Stimulated activated naive CD8-positive, alpha-beta T cell treated with anti-CD3 and anti-CD28 coated beads, Interleukin-15, Interleukin-2, amounts not matched to agents 100 U/mL and 50 U/mL, for 24 hours (primary cell): ENCODE measurements at regions not wholly inside any gene's neighbourhood (a gene's known extent, or its start where the extent isn't known, plus 50 kb on each side); places are given as distances from the start of the nearest gene placed in this dataset.

Experiments used
- ATAC-seq: fragments of 150-1000 bp; cut with Tn5 transposase; one replicate; pipeline ENCODE4 v1.10.0; 2021
- DNase-seq: peaks from one replicate; pipeline ENCODE4 v3.0.0; 2021

- DNase-seq = no peak
- no peak for ATAC-seq
Observed at GRCh38 chr13:104196611-104197010, 1130.4 kb upstream of the SLC10A2 start.

GRCh38 chr13:104181526-104182231, 1115.5 kb upstream of the SLC10A2 start:
- ATAC-seq (no peak), DNase-seq (no peak)

- no peak for ATAC-seq
Observed at GRCh38 chr13:104170980-104171555, 1104.9 kb upstream of the SLC10A2 start.

GRCh38 chr13:104163866-104164630, 1097.8 kb upstream of the SLC10A2 start:
- no peak for DNase-seq
- ATAC-seq = no peak

More at GRCh38 chr13:104170980-104171555, 1104.9 kb upstream of the SLC10A2 start:
- no peak for DNase-seq

GRCh38 chr13:104160536-104160935, 1094.3 kb upstream of the SLC10A2 start:
- ATAC-seq = no peak

GRCh38 chr13:104143760-104144416, 1077.7 kb upstream of the SLC10A2 start:
- DNase-seq (no peak), ATAC-seq (no peak)

More at GRCh38 chr13:104160536-104160935, 1094.3 kb upstream of the SLC10A2 start:
- DNase-seq = no peak

GRCh38 chr13:104140552-104140951, 1074.3 kb upstream of the SLC10A2 start:
- ATAC-seq (no peak), DNase-seq (no peak)

GRCh38 chr13:104137416-104137815, 1071.2 kb upstream of the SLC10A2 start:
- ATAC-seq = no peak
- DNase-seq = no peak

- no peak for ATAC-seq
- no peak for DNase-seq
Observed at GRCh38 chr13:104132849-104133248, 1066.6 kb upstream of the SLC10A2 start.

GRCh38 chr13:104114101-104114500, 1047.9 kb upstream of the SLC10A2 start:
- no peak for ATAC-seq
- no peak for DNase-seq

GRCh38 chr13:104111031-104111430, 1044.8 kb upstream of the SLC10A2 start:
- ATAC-seq (no peak), DNase-seq (no peak)

GRCh38 chr13:104106705-104107393, 1040.6 kb upstream of the SLC10A2 start:
- ATAC-seq = no peak

GRCh38 chr13:104105418-104106355, 1039.5 kb upstream of the SLC10A2 start:
- no peak for DNase-seq
- no peak for ATAC-seq

More at GRCh38 chr13:104106705-104107393, 1040.6 kb upstream of the SLC10A2 start:
- no peak for DNase-seq

- no peak for DNase-seq
- no peak for ATAC-seq
Observed at GRCh38 chr13:104099750-104100149, 1033.5 kb upstream of the SLC10A2 start.

GRCh38 chr13:104098421-104098820, 1032.2 kb upstream of the SLC10A2 start:
- ATAC-seq (no peak), DNase-seq (no peak)

GRCh38 chr13:104086759-104087158, 1020.5 kb upstream of the SLC10A2 start:
- ATAC-seq (no peak), DNase-seq (no peak)

GRCh38 chr13:104086210-104086609, 1020.0 kb upstream of the SLC10A2 start:
- no peak for ATAC-seq
- DNase-seq = no peak

- DNase-seq (no peak), ATAC-seq (no peak)
Observed at GRCh38 chr13:104085611-104086010, 1019.4 kb upstream of the SLC10A2 start.

GRCh38 chr13:104074326-104074725, 1008.1 kb upstream of the SLC10A2 start:
- no peak for ATAC-seq
- no peak for DNase-seq

GRCh38 chr13:104071806-104072205, 1005.6 kb upstream of the SLC10A2 start:
- ATAC-seq = no peak
- DNase-seq = no peak

GRCh38 chr13:104065328-104065727, 999.1 kb upstream of the SLC10A2 start:
- no peak for DNase-seq
- no peak for ATAC-seq
